Neural cell (in vitro differentiated cells): ENCODE measurements at regions not wholly inside any gene's neighbourhood (a gene's known extent, or its start where the extent isn't known, plus 50 kb on each side); places are given as distances from the start of the nearest gene placed in this dataset.

ENCODE experiments used
- H2AFZ ChIP-seq: fragments of 200-600, 300-800 bp; sonication (generic), shearing (Covaris generic); 2 replicates; pipeline ENCODE4 v1.6.0; 2014; ENCODE audit warnings: low read depth, mild to moderate bottlenecking, antibody characterized with exemption, low read length, moderate library complexity
- H3F3A ChIP-seq: fragments of 200-600 bp; shearing (Covaris generic); 2 replicates; pipeline ENCODE4 v1.6.1; 2016; ENCODE audit warnings: mild to moderate bottlenecking, moderate library complexity, mixed read lengths, antibody characterized with exemption, low read length; ENCODE audit not compliant: insufficient read depth, poor library complexity, severe bottlenecking
- H3K27ac ChIP-seq: fragments of 200-600, 300-800 bp; sonication (generic), shearing (Covaris generic); 2 replicates; pipeline ENCODE4 v1.5.1; 2014; ENCODE audit warnings: mild to moderate bottlenecking, low read length, moderate library complexity
- H3K27me3 ChIP-seq: fragments of 300-800, 200-600 bp; sonication (generic), shearing (Covaris generic); 2 replicates; pipeline ENCODE4 v1.6.0; 2014; ENCODE audit warnings: mild to moderate bottlenecking, low read depth, low read length, moderate library complexity; ENCODE audit not compliant: insufficient read depth
- H3K36me3 ChIP-seq: fragments of 300-800, 200-600 bp; sonication (generic), shearing (Covaris generic); 2 replicates; pipeline ENCODE4 v1.5.1; 2014; ENCODE audit warnings: mild to moderate bottlenecking, antibody characterized with exemption, low read length, moderate library complexity; ENCODE audit not compliant: insufficient read depth
- H3K4me2 ChIP-seq: fragments of 300-800, 200-600 bp; sonication (generic), shearing (Covaris generic); 2 replicates; pipeline ENCODE4 v1.6.0; 2014; ENCODE audit warnings: mild to moderate bottlenecking, low read length
- H3K4me3 ChIP-seq: fragments of 300-800, 200-600 bp; sonication (generic), shearing (Covaris generic); 2 replicates; pipeline ENCODE4 v1.5.1; 2014; ENCODE audit warnings: mild to moderate bottlenecking, low read length, moderate library complexity
- H3K79me2 ChIP-seq: fragments of 200-600 bp; shearing (Covaris generic); replicated peaks from 2 replicates; pipeline ENCODE4 v1.6.0; 2014; ENCODE audit warnings: mild to moderate bottlenecking, low read length, moderate library complexity; ENCODE audit not compliant: insufficient read depth
- H3K9ac ChIP-seq: fragments of 300-800, 200-600 bp; sonication (generic), shearing (Covaris generic); 2 replicates; pipeline ENCODE4 v1.6.1; 2016; ENCODE audit warnings: mild to moderate bottlenecking, low read length, mixed read lengths
- H3K9me2 ChIP-seq: fragments of 200-600 bp; shearing (Covaris generic); 2 replicates; pipeline ENCODE4 v1.6.1; 2016; ENCODE audit warnings: mild to moderate bottlenecking, low read length, mixed read lengths; ENCODE audit not compliant: insufficient read depth
- H3K9me3 ChIP-seq: fragments of 200-600, 300-800 bp; sonication (generic), shearing (Covaris generic); 2 replicates; pipeline ENCODE4 v1.6.1; 2016; ENCODE audit warnings: mild to moderate bottlenecking, mixed run types, low read length, moderate library complexity, mixed read lengths
- H4K20me1 ChIP-seq: fragments of 200-600 bp; shearing (Covaris generic); 2 replicates; pipeline ENCODE4 v1.6.1; 2016; ENCODE audit warnings: mild to moderate bottlenecking, mixed run types; ENCODE audit not compliant: insufficient read depth
- EP300 ChIP-seq: fragments of 450-650 bp; conservative IDR thresholded peaks from 2 replicates; pipeline ENCODE4 v1.6.1; 2014; ENCODE audit warnings: antibody characterized with exemption, mild to moderate bottlenecking, moderate library complexity; ENCODE audit not compliant: poor library complexity, severe bottlenecking
- EZH2 ChIP-seq: fragments of 200-600, 300-800 bp; shearing (Covaris generic), sonication (generic); IDR thresholded peaks from 2 replicates; pipeline ENCODE4 v1.6.1; 2014; ENCODE audit warnings: antibody characterized with exemption, low read length, borderline replicate concordance, mild to moderate bottlenecking; ENCODE audit not compliant: insufficient read depth, poor library complexity, severe bottlenecking
- MXI1 ChIP-seq: fragments of 450-650 bp; conservative IDR thresholded peaks from 2 replicates; pipeline ENCODE4 v1.6.1; 2014; ENCODE audit warnings: antibody characterized with exemption, mild to moderate bottlenecking; ENCODE audit not compliant: poor library complexity, severe bottlenecking
- POLR2AphosphoS5 ChIP-seq: IDR thresholded peaks from 2 replicates; pipeline ENCODE4 v1.6.1; 2012
- RAD21 ChIP-seq: fragments of 450-650 bp; conservative IDR thresholded peaks from 2 replicates; pipeline ENCODE4 v1.6.1; 2014; ENCODE audit warnings: antibody characterized with exemption, mild to moderate bottlenecking, moderate library complexity
- REST ChIP-seq: IDR thresholded peaks from 2 replicates; pipeline ENCODE4 v1.6.1; 2012; ENCODE audit warnings: borderline replicate concordance
- SMC3 ChIP-seq: fragments of 450-650 bp; conservative IDR thresholded peaks from 2 replicates; pipeline ENCODE4 v1.6.1; 2014; ENCODE audit warnings: antibody characterized with exemption, mild to moderate bottlenecking, moderate library complexity; ENCODE audit not compliant: poor library complexity
- TAF1 ChIP-seq: IDR thresholded peaks from 2 replicates; pipeline ENCODE4 v1.6.1; 2012; ENCODE audit warnings: low read depth
- TF ChIP-seq, protein P1 (sequence below): fragments of 450-650 bp; IDR thresholded peaks from 2 replicates; pipeline ENCODE4 v1.5.1; 2014; ENCODE audit warnings: antibody characterized with exemption, mild to moderate bottlenecking, moderate library complexity; ENCODE audit not compliant: poor library complexity, severe bottlenecking

DNA sequence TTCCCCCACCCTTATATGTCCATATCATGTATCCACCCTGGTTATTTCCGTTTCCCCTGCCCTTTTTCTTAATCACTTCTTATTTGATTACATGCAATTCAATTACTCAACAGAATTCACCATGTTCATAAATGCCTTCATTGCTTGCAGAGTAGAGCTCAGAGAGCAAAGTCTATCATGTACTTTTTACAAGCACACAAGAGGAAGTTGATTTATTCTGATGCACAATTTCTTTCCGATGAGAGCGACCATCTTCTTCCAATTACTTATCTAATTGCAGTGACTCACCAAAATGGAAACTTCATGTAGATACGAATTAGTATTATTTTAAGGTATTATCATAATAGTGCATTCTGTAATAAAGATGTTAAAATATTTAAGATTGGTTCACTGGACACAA lies 430.5 kb upstream of the KLF6 start:
- TF ChIP-seq MXI1 (no peak), TAF1 (no peak), SMC3 (no peak), REST (no peak), RAD21 (no peak), EZH2 (no peak), EP300 (no peak), POLR2AphosphoS5 (no peak)
- TF ChIP-seq, protein P1, sequence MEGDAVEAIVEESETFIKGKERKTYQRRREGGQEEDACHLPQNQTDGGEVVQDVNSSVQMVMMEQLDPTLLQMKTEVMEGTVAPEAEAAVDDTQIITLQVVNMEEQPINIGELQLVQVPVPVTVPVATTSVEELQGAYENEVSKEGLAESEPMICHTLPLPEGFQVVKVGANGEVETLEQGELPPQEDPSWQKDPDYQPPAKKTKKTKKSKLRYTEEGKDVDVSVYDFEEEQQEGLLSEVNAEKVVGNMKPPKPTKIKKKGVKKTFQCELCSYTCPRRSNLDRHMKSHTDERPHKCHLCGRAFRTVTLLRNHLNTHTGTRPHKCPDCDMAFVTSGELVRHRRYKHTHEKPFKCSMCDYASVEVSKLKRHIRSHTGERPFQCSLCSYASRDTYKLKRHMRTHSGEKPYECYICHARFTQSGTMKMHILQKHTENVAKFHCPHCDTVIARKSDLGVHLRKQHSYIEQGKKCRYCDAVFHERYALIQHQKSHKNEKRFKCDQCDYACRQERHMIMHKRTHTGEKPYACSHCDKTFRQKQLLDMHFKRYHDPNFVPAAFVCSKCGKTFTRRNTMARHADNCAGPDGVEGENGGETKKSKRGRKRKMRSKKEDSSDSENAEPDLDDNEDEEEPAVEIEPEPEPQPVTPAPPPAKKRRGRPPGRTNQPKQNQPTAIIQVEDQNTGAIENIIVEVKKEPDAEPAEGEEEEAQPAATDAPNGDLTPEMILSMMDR, result no peak
- Histone ChIP-seq H3K4me3 (no peak overlapping the region), H3K4me2 (no peak overlapping the region)

DNA sequence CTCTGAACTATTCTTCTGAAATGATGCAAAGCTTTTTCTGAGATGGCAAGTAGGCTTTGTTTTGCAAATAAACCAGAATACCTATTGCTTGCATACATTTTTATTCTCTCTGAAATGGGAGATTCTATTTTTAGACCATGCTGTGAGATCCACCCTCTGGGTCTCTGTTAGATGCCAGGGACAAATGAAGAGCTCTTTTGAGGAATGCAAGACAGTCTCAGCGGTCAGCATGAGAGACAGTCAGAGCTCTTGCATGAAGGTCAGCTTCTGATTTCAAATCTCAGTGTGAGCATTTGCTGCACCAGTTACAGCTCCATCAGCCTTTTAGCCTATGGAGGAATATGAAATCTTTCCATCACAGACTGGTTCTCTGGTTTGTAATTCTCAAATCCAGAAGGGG lies 429.9 kb upstream of the KLF6 start:
- Histone ChIP-seq H3K9me3 (no peaks in the 10 kb centered on the region), H3K9ac (no peak overlapping the region), H3F3A (no peaks in the 10 kb centered on the region), H3K36me3 (no peaks in the 10 kb centered on the region), H2AFZ (no peak overlapping the region), H3K4me3 (no peak overlapping the region), H3K9me2 (no peaks in the 10 kb centered on the region), H3K79me2 (no peaks in the 10 kb centered on the region), H3K4me2 (no peak overlapping the region), H3K27ac (no peak overlapping the region), H4K20me1 (no peaks in the 10 kb centered on the region), H3K27me3 (no peaks in the 10 kb centered on the region)
- TF ChIP-seq REST (no peak), SMC3 (no peak), EZH2 (no peak), MXI1 (no peak), EP300 (no peak)
- TF ChIP-seq, protein P1, result no peak

More for the DNA sequence above, 430.5 kb upstream of the KLF6 start:
- no peaks in the 10 kb centered on the region for H3K36me3 ChIP-seq
- no peak overlapping the region for H3K9ac ChIP-seq
- H3F3A ChIP-seq, result no peaks in the 10 kb centered on the region
- no peaks in the 10 kb centered on the region for H3K27me3 ChIP-seq
- H3K27ac ChIP-seq, result no peak overlapping the region
- no peak overlapping the region for H2AFZ ChIP-seq
- no peaks in the 10 kb centered on the region for H4K20me1 ChIP-seq
- no peaks in the 10 kb centered on the region for H3K9me2 ChIP-seq
- no peaks in the 10 kb centered on the region for H3K9me3 ChIP-seq
- H3K79me2 ChIP-seq, result no peaks in the 10 kb centered on the region
